GM19240 (cell line): ENCODE measurements at regions not wholly inside any gene's neighbourhood (a gene's known extent, or its start where the extent isn't known, plus 50 kb on each side); places are given as distances from the start of the nearest gene placed in this dataset.

Experiments used
- DNase-seq: peaks from one replicate; pipeline ENCODE4 v3.0.0; 2011; ENCODE audit warnings: low spot score; ENCODE audit not compliant: insufficient read length

DNA sequence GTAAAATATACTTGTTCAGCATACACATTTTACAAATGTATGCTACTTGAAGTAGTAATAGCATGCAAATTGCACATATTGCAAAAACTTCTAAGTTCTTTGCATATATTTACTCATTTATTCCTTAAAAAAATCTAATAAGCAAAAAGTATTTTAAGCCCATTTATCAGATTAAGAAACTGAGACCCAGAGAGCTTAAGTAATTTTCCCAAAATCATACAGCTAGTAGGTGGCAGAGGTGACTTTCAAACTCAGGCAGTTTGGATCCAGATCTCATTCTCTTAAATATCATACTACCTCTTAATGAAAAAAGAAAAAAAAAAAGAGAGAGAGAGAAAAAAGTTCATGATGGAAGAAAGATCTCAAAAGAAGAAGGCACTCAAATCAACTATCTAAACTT is 157.9 kb downstream of the RPS12 start:
- no peak for DNase-seq

DNA sequence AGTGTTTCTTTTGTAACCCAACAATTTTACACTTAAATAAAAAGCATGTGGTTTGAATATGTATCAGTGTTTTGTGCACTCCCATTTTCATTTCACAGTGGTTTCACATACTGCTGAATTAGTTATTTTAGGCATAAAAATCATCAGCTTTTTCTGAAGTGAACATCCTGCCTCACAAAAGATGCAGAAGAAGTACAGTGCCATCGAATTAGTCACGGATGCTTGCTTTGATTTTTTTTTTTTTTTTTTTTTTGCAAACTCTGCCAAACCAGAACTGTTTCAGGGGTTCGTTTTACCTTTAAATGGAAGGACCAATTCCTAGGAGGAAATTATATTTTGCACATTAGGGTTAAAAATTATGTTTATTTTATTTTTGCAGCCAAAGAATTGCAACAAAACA is 158.6 kb downstream of the RPS12 start:
- DNase-seq, result no peak

DNA sequence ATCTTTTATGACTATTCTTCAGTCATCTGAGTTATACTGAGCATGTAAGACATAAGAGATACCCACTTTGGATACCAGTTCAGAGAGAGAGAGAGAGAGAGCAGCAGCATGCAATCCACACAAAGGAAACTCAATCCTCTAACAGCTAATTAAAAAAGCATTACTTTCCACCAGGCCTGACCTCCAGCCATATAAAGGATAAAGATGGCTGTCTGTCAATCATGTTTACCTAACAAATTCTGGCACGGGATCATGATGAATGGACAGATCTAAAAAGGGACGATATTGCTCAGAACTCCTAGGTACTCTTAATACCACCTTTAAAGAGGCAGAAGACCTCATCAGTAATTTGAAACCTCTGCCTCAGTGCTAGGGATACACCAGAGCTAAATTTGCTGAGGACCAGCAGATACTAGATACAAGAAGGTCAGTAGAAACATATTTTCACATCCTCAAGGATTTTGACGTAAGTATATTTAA is 159.2 kb downstream of the RPS12 start:
- DNase-seq, result no peak

DNA sequence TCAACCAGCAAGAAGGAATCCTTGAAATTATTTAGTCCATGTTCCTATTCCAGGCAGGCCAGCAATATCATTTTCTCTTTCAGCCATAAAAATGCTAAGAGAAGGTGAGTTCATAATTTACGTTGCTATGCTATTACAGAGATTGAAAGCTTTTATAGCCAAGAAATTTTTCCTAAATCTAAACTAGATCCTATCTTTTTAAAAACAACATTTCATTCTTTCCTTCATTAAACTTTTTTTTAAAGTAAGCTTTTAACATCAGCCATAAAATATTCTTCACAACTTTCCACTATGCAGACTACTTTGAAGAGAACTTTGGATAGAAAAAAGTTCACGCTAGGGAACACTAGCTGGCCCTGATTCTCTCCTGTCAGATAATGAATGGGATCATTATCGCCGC is 159.8 kb downstream of the RPS12 start:
- DNase-seq, result no peak

DNA sequence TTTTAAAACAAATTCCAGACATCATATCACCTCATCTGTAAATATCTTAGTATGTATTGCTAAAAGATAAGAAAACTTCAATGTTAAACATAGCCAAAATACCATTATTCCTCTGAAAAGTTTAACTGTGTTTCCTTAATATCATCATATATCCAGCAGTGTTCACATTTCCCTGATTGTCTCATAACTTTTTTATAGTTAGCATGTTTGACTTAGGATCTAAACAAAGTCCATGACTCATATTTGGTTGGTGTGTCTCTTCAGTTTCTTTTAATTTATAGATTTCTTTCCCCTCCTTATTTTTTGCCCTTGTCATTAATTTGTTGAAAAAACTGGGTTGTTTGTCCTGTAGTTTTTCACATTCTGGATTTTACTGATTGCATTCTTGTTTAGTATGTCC is 163.0 kb downstream of the RPS12 start:
- DNase-seq, result no peak

DNA sequence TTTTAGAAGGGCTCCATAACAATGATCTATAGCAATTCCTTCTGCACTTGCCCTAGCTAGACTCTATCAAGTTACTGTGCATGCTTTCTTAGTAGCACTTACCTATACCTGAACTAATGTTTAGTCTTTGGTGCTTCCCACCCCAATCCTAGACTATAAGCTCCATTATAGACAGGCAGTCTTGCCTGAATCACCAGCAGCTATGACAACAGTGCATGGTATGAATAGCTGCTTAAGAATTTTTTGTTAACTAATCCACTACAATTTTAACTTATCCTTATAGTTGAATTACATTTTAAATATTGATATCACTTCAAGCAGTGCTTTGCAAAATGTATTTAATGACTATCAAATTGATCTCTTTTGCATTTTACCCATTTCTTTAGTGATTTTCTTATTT is 164.3 kb downstream of the RPS12 start:
- DNase-seq, result no peak

DNA sequence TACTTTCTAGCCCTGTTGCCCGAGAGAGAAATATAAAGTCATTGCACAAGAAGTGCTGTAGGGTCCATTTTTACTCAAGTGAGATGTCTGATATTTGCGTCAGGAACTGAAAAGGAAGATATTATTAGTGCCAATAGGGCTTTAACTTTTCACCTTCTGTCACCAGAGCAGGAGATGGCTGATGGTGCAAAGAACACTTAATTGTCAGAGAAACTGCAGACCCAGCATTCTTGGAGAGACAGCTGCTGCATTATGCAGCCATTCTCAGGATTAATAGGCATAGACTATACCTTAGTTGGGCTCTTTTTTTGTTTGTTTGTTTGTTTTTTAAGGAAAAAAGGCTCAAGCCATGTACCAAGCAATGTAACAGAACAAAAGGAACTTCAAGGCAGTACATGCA is 179.4 kb downstream of the RPS12 start:
- DNase-seq, result no peak

DNA sequence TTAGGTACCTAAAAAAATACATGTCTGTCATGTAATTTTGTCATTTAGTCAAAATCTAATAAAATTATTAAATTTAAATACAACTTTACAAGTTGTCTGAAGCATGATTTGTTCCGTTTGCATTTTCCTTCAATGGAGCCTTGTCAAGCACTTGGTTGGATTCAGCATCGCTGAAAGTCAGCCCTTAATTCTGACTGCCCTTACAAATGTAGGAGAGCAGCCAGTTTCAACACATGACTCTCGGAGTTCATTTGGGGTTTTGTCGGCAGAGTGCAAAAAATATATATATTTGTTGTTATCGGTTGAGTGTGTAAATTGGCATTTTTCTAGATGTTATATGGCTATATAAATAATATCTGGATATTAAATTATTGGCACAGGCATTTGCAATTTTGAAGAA is 180.6 kb downstream of the RPS12 start:
- no peak for DNase-seq

DNA sequence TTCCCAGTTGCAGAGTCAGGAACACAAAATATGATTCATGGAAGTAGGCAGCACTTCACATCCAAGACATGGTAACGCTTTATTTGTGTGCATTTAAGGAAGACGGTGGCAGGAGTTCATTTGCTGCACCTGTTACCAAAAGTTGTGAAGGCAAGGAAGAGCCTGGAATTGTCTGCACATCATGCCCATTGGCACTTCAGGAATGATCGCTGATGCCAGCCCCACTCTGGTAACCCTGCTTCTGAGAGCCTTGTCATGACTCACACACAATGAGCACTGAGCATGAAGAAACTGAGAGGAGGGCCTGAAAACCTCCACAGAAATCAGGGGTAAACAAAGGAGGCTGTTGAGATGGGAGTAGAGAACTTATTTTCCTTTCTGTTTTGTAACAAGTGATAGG is 181.1 kb downstream of the RPS12 start:
- DNase-seq, result no peak

DNA sequence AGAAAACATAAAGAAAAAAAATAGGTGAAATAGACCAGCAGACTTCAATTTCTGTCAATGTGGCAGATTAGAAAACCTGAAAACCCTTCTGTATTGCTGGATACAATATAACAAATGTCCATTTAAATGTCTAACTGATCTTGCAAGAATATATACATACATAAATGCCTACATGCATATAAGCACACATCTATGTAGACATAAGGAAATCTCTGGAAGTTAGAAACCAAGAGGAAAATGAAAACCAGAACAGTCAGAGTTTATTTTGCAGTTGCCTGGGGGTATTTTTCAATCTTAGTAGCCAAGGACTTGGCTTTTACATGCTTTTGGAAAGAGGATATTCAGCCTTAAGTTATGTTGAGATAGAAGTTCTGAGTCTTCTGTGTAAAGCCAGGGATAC is 184.0 kb downstream of the RPS12 start:
- DNase-seq, result no peak

DNA sequence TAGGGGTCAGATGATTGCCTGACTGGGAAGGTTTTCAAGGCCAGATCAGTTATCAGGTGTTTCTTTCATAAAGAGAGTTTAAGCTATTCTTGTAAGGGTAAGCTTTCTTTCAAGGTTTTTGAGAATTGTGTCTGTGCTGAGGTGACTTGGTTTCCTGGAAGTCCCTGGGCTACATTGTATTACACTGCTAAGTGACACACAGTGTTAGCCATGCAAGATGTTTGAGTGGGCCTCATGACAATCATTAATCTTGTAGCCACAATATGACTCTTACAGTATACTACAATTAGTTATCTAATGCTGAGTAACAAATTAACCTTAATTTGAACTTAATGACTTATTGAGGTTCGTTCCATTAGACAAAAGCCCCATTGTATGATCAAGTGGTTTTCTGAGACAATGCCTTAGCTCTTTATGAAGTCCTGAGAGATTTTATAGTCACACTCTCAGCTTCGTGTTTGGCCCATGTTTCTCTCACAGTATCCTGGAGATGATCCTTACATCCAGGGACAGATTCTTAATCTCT is 186.7 kb downstream of the RPS12 start:
- DNase-seq, result no peak

DNA sequence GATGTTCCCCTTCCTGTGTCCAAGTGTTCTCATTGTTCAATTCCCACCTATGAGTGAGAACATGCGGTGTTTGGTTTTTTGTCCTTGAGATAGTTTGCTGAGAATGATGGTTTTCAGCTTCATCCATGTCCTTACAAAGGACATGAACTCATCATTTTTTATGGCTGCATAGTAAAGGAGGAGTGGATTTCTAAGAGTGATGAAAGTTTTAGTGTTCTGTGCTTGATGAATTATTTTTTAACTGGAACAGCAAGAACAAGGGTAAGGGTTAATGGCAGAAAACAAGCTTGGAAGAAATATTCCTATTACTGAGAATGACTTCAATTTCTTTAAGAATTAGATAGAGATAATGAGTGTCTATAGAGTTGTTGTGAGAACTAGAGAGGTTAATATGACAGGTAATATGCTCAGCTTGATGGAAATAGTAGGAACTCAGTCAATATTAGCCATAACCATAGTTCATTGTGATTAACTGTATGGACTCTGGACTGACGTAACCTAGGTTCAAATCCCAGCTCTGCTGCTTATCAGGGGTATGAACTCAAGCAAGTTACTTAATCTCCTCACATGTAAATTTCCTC is 190.0 kb downstream of the RPS12 start:
- DNase-seq, result no peak

DNA sequence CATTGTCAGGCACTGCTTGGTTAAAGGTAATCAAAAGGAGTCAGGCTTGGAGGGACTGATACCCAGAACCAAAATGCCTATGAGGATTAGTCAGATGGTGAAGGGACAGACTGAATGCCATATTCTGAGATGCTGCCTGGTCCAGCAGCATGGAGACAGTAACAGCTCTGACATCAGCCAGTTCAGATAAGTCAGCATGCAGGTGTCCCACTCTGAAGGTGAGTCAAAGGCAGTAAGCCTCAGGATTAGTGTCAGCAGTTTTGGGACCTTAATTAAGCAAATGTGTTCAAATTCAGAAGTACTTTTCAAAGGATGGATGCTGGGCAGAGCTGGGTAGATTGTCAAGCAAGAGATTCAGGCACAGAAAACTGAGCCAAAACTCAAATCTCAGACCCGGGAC is 198.4 kb downstream of the RPS12 start:
- no peak for DNase-seq

DNA sequence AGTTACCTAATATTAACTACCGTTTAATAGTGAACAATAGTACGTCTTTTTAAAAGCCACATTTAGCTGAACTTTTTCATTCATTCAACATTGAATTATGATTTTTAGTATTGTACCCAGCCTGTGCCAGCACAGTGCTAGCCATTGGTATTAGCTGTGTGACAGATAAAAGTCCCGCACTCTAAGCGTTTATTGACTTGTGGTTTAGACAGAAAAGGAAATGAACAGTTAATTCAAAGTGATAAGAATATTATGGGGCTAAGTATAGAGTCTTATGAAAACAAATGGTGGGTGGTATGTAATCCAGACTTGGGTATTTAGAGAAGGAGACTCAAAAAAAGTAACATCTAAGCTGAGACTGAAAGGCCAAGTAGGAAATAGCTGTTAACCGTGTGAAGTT is 202.3 kb downstream of the RPS12 start:
- DNase-seq, result no peak

DNA sequence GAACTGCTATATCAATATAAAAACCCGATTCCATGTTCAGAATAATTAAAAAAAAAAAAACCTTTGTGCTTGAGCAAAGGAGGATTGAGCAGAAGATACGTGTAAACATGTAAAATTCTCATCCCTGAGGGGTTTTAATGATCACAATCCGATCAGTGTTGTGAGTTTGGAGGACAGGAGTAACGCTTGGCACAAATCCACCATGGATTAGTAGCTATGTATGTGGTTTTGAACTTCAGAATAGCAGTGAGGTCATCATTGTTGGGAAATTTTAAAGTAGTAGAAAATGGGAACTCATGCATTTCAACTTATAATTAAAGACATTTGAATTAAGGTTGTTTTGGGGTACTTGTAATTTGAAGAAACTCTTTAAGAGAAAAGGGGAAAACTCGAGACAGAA is 203.2 kb downstream of the RPS12 start:
- no peak for DNase-seq

DNA sequence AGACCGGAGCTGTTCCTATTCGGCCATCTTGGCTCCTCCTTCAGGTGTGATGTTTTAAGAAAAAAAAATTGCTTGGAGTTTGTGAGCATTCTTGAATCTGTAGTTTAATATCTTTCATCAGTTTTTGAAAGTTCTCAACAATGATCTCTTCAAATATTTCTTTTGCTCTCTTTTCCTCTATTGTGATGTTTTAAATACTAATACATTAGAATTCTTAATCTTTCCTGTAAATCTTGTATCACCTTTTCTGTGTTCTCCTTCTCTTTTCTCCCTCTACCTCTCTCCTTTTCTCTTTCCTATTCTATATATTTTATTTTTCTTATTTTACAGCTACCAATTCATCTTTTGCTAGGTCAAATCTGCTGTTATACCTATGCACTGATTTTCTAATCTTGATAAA is 212.3 kb downstream of the RPS12 start:
- DNase-seq, result no peak

DNA sequence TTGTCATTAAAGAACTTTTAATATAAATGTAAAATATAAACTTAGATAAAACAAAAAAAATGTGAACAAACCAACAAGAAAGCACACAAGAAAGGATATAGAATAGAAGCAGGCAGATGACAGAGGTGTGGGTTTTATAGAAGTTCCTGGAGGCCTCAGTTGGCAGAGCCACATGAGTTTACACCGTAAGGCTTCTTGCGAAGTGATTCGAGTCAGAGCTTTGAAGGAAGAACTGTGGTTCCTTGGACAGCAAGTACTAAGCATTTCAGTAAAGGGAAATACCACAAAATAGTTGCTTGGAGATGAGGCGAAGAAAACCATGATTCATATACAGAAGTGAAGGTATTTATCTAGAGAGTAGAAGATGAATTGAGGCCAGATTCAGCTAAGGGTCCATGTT is 207.9 kb upstream of the EYA4 start:
- DNase-seq, result no peak

DNA sequence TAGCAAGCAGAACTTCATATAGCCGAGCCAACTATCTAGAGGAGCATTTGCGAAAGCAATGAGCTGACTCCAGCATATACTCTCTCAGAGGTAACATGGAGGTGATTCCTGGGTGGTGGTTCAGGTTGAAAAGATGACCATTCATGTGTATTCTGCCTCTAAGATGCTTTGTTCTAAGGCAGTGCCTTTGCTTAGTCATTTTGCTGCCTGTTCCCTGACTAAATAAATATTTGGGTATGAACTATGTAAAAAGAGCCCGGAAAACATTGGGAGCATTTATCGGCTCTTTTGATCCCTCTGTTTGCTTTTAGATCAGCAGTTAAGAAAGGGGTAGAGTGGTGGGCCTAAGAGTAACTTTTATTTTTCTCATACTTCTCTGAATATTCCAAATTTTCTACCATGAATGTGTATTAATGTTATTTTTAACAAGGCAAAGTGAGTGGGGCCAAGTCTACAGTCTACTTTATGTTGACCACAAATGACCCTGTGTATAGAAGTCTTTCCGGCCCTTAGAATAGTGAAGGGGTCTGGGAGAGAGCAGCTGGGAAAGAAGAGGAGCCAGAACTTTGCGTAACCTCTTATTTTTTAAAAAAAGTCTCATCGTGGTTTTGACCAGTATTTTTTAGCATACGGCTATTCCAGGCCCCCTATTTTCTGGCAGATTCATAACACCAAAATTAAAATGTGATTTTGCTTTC is 206.5 kb upstream of the EYA4 start:
- DNase-seq, result no peak

DNA sequence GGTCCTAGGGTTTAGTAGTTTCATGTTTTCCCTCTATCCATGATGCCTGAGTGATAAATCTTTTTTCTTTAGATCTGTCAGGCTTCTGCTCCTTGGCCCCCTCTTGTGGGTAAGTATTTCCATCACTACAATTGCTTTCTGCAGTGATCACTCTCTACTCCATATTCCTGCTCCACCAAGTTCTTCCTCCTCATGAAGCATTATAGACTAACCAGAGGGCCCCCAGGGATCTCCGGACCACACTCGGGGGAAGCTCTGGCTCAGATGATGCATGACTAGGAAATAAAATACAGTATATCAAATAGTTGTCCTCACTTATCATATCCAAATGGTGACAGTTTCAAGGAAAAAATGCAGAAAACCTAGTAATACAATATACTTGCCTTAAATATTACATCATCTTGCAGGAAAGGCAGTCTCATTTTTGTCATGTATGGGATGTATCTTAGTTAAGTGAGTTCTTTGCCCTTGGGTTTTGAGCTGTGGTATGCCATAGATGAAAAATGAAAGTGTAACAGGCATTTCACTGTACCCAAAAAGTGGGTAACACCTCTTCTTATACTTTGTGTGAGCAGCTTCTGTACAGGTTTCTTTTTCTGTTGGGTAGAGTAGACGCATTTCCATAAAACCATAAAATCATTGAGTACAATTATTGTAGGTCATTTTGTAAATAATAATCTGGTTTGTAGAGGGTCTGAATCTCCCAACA is 200.9 kb upstream of the EYA4 start:
- no peak for DNase-seq

DNA sequence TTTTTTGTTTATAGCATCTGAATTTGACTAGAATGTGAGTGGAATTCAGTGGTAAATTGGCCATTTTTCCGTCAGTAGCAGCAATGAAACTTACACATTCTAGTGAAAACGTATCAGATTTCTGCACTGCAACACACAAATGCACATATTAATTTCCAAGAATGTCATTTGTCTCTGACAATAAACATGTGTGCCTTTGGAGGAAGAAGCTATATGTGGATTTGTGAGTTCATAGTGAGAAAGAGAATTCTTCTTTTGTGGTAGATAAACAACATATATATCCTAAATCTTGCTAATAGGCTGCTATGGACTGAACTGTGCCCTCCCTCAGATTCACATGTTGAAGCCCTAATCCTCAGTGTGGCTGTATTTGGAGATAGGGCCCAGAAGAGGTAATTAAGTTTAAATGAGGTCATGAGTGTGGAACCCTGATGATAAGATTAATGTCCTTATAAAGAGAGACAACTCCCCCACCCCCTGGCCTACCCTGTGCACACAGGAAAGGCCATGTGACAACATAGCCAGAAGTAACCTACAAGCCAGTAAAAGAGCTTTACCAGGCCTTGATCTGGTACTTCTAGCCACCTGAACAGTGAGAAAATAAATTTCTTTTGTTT is 200.2 kb upstream of the EYA4 start:
- DNase-seq, result no peak

DNA sequence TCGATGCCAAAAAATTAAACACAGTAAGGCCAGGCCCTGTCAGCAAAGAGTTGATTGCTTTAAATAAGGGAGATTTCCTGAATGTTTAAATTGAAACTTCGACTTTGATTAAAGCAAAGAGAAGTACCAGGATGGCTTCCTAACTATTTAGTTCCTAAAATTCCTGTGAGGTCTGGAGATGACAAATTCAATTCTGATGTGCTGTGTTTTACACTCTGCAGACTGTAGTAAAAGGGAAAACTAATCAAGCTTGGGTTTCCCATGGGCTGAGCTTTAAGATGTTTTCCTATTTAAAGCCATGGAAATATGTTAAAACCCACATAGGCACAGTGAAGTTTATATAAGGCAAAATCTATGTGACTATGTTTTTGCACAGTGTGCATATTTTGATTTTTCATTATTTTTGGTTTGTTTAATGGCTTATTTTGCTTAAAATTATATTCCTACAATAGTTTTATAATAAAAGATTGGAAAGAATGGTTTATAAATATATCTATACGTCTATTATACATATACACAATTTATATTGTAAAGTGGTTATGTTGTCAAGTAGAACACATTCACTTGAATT is 198.5 kb upstream of the EYA4 start:
- DNase-seq, result no peak

DNA sequence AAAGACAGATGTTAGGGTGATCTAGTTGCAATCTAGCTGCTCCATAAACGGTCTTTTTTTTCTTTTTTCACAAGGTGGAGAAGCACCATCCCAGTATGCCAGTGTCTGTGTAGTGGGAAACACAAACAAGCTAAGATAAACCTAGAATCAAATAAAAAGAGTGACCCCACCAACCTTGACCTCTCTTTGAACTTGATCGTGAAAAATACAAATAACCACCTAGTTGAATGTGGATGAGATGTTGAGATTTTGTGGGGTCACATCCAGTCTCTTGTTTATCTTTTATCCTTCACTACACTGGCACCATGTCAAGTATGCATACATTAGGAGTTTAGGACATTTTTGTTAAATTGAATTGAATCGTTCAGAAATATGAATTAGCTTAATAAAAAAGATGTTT is 194.6 kb upstream of the EYA4 start:
- DNase-seq, result no peak
